ENCODE measurements at regions not wholly inside any gene's neighbourhood (a gene's known extent, or its start where the extent isn't known, plus 50 kb on each side); places are given as distances from the start of the nearest gene placed in this dataset.

- DNase-seq = no peak
Measured at GRCh38 chr1:90126834-90127233, 131.9 kb downstream of the ZNF326 start.

- DNase-seq = peak; percentile 69
Measured at GRCh38 chr1:90122654-90123340, 127.9 kb downstream of the ZNF326 start.

GRCh38 chr1:90114521-90115141 is 119.7 kb downstream of the ZNF326 start:
- DNase-seq = peak; percentile 61

GRCh38 chr1:90107990-90108389 is 113.1 kb downstream of the ZNF326 start:
- DNase-seq = no peak

- DNase-seq = no peak
Measured at GRCh38 chr1:90106311-90106710, 111.4 kb downstream of the ZNF326 start.

- no peak for DNase-seq
Measured at GRCh38 chr1:90104941-90105538, 110.1 kb downstream of the ZNF326 start.

- DNase-seq = no peak
Measured at GRCh38 chr1:90100566-90100965, 105.7 kb downstream of the ZNF326 start.

- no peak for DNase-seq
Measured at GRCh38 chr1:90092441-90092840, 97.5 kb downstream of the ZNF326 start.

All from DMS79 treated with DMSO at 0.1 percent for 48 hours (cell line).